ENCODE measurements at regions not wholly inside any gene's neighbourhood (a gene's known extent, or its start where the extent isn't known, plus 50 kb on each side); places are given as distances from the start of the nearest gene placed in this dataset.

- TF ChIP-seq, protein P1, sequence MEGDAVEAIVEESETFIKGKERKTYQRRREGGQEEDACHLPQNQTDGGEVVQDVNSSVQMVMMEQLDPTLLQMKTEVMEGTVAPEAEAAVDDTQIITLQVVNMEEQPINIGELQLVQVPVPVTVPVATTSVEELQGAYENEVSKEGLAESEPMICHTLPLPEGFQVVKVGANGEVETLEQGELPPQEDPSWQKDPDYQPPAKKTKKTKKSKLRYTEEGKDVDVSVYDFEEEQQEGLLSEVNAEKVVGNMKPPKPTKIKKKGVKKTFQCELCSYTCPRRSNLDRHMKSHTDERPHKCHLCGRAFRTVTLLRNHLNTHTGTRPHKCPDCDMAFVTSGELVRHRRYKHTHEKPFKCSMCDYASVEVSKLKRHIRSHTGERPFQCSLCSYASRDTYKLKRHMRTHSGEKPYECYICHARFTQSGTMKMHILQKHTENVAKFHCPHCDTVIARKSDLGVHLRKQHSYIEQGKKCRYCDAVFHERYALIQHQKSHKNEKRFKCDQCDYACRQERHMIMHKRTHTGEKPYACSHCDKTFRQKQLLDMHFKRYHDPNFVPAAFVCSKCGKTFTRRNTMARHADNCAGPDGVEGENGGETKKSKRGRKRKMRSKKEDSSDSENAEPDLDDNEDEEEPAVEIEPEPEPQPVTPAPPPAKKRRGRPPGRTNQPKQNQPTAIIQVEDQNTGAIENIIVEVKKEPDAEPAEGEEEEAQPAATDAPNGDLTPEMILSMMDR (IDR thresholded peaks at IDR 0.05; ENCODE audit: low read length), result no peak
- TF ChIP-seq EZH2phosphoT487 (IDR thresholded peaks at IDR 0.05; ENCODE audit: low read length), result no peak
- no peak for TF ChIP-seq EZH2 (optimal IDR thresholded peaks at IDR 0.05; ENCODE audit: low read depth, low read length)
- H3K4me2 ChIP-seq (ENCODE audit: low read depth, low read length), result no peak overlapping the region
- H3K4me3 ChIP-seq (ENCODE audit: low read length), result no peak overlapping the region
- no peaks in the 10 kb centered on the region for H3K9me3 ChIP-seq (replicated peaks; ENCODE audit: insufficient read depth, low read length)
- DNase-seq, result no peak
- no peak overlapping the region for H3K9ac ChIP-seq (ENCODE audit: low read length)
- no peaks in the 10 kb centered on the region for H3K9me2 ChIP-seq (replicated peaks; ENCODE audit: insufficient read depth, low read length)
- no peaks in the 10 kb centered on the region for H3K36me3 ChIP-seq (replicated peaks; ENCODE audit: insufficient read depth, low read length)
- no peaks in the 10 kb centered on the region for H3F3A ChIP-seq (ENCODE audit: insufficient read depth, low read length)
- H2AFZ ChIP-seq (ENCODE audit: low read length), result no peak overlapping the region
- no peak overlapping the region for H3K27ac ChIP-seq (ENCODE audit: low read length)
- no peaks in the 10 kb centered on the region for H4K20me1 ChIP-seq (ENCODE audit: insufficient read depth, low read length)
- peaks cover 95% of the 10 kb centered on the region for H3K27me3 ChIP-seq (replicated peaks; ENCODE audit: insufficient read depth, low read length)
- H3K79me2 ChIP-seq (ENCODE audit: low read length), result no peaks in the 10 kb centered on the region
- H3K4me1 ChIP-seq (ENCODE audit: low read length), result no peaks in the 10 kb centered on the region
These were observed 125.2 kb upstream of the ZBTB40 start for GRCh38 chr1:22326372-22326915.

- no peak overlapping the region for H3K4me3 ChIP-seq (ENCODE audit: low read length)
- H3K4me2 ChIP-seq (ENCODE audit: low read depth, low read length), result no peak overlapping the region
- no peaks in the 10 kb centered on the region for H4K20me1 ChIP-seq (ENCODE audit: insufficient read depth, low read length)
- no peaks in the 10 kb centered on the region for H3K4me1 ChIP-seq (ENCODE audit: low read length)
- H3K79me2 ChIP-seq (ENCODE audit: low read length), result no peaks in the 10 kb centered on the region
- no peak overlapping the region for H2AFZ ChIP-seq (ENCODE audit: low read length)
- no peak overlapping the region for H3K27ac ChIP-seq (ENCODE audit: low read length)
- no peaks in the 10 kb centered on the region for H3K9me3 ChIP-seq (replicated peaks; ENCODE audit: insufficient read depth, low read length)
- H3K9ac ChIP-seq (ENCODE audit: low read length), result no peak overlapping the region
- H3K9me2 ChIP-seq (replicated peaks; ENCODE audit: insufficient read depth, low read length), result no peaks in the 10 kb centered on the region
- H3F3A ChIP-seq (ENCODE audit: insufficient read depth, low read length), result no peaks in the 10 kb centered on the region
- peaks cover 95% of the 10 kb centered on the region for H3K27me3 ChIP-seq (replicated peaks; ENCODE audit: insufficient read depth, low read length)
- H3K36me3 ChIP-seq (replicated peaks; ENCODE audit: insufficient read depth, low read length), result no peaks in the 10 kb centered on the region
- no peak for DNase-seq
- TF ChIP-seq EZH2 (optimal IDR thresholded peaks at IDR 0.05; ENCODE audit: low read depth, low read length) (no peak), EZH2phosphoT487 (IDR thresholded peaks at IDR 0.05; ENCODE audit: low read length) (no peak)
- TF ChIP-seq, protein P1 (IDR thresholded peaks at IDR 0.05; ENCODE audit: low read length), result no peak
These were observed 124.7 kb upstream of the ZBTB40 start for GRCh38 chr1:22326931-22327330.

- H3K27me3 ChIP-seq (replicated peaks; ENCODE audit: insufficient read depth, low read length), result peaks cover 94% of the 10 kb centered on the region
- H2AFZ ChIP-seq (ENCODE audit: low read length), result no peak overlapping the region
- H3K9me3 ChIP-seq (replicated peaks; ENCODE audit: insufficient read depth, low read length), result no peaks in the 10 kb centered on the region
- no peaks in the 10 kb centered on the region for H3K4me1 ChIP-seq (ENCODE audit: low read length)
- no peaks in the 10 kb centered on the region for H3K9me2 ChIP-seq (replicated peaks; ENCODE audit: insufficient read depth, low read length)
- no peak overlapping the region for H3K4me2 ChIP-seq (ENCODE audit: low read depth, low read length)
- H3K79me2 ChIP-seq (ENCODE audit: low read length), result no peaks in the 10 kb centered on the region
- H3K36me3 ChIP-seq (replicated peaks; ENCODE audit: insufficient read depth, low read length), result no peaks in the 10 kb centered on the region
- H3K9ac ChIP-seq (ENCODE audit: low read length), result no peak overlapping the region
- H3K27ac ChIP-seq (ENCODE audit: low read length), result no peak overlapping the region
- no peak for TF ChIP-seq EZH2phosphoT487 (IDR thresholded peaks at IDR 0.05; ENCODE audit: low read length)
- TF ChIP-seq, protein P1 (IDR thresholded peaks at IDR 0.05; ENCODE audit: low read length), result no peak
- H3F3A ChIP-seq (ENCODE audit: insufficient read depth, low read length), result no peaks in the 10 kb centered on the region
- DNase-seq, result no peak
- no peak overlapping the region for H3K4me3 ChIP-seq (ENCODE audit: low read length)
- no peaks in the 10 kb centered on the region for H4K20me1 ChIP-seq (ENCODE audit: insufficient read depth, low read length)
These were observed 124.2 kb upstream of the ZBTB40 start for GRCh38 chr1:22327411-22327810.

Data from MM.1S (cell line).